Keratinocyte (primary cell): ENCODE measurements at regions not wholly inside any gene's neighbourhood (a gene's known extent, or its start where the extent isn't known, plus 50 kb on each side); places are given as distances from the start of the nearest gene placed in this dataset.

Source experiments
- DNase-seq: peaks from one replicate; pipeline ENCODE4 v3.0.0-alpha.2; 2011; ENCODE audit warnings: low read depth, missing footprints, low spot score
- FAIRE-seq: peaks from 2 replicates; lab custom pipeline; 2011; peaks lifted over from hg19 to GRCh38; lab: Jason Lieb, UNC
- H2AFZ ChIP-seq: 2 replicates; pipeline ENCODE4 v1.6.0; 2012; ENCODE audit warnings: low read length, control low read depth, inconsistent platforms; ENCODE audit not compliant: control insufficient read depth
- H3K27ac ChIP-seq: 2 replicates; pipeline ENCODE4 v1.5.1; 2011; ENCODE audit warnings: low read length; ENCODE audit not compliant: control insufficient read depth, insufficient read depth
- H3K27me3 ChIP-seq: 3 replicates; pipeline ENCODE4 v1.6.0; 2011; ENCODE audit warnings: low read length; ENCODE audit not compliant: control insufficient read depth, insufficient read depth; ENCODE audit errors: extremely low read depth
- H3K36me3 ChIP-seq, 2 experiments: 2 replicates in 1 of 2; 3 replicates in 1 of 2; pipeline ENCODE4 v1.5.1; 2011; ENCODE audit warnings: low read length in 2 of 2, mild to moderate bottlenecking in 1 of 2; ENCODE audit not compliant: control insufficient read depth in 2 of 2, insufficient read depth in 2 of 2; ENCODE audit errors: extremely low read depth in 1 of 2
- H3K4me1 ChIP-seq: 3 replicates; pipeline ENCODE4 v1.5.1; 2011; ENCODE audit warnings: low read length; ENCODE audit not compliant: control insufficient read depth, insufficient read depth; ENCODE audit errors: extremely low read depth
- H3K4me2 ChIP-seq: 3 replicates; pipeline ENCODE4 v1.6.0; 2011; ENCODE audit warnings: low read depth, low read length; ENCODE audit not compliant: control insufficient read depth, insufficient read depth; ENCODE audit errors: extremely low read depth
- H3K4me3 ChIP-seq, 3 experiments: fragments of 200-600 bp in 1 of 3; sonication (generic) in 1 of 3; 2 replicates in 2 of 3; 3 replicates in 1 of 3; pipeline ENCODE4 v1.5.1; 2011 to 2016; ENCODE audit warnings: low read length in 3 of 3, mild to moderate bottlenecking in 3 of 3, control low read depth in 2 of 3, inconsistent platforms in 1 of 3, low read depth in 1 of 3, mixed read lengths in 1 of 3, mixed run types in 1 of 3, moderate library complexity in 1 of 3; ENCODE audit not compliant: control insufficient read depth in 2 of 3, insufficient read depth in 2 of 3; ENCODE audit errors: extremely low read depth in 1 of 3
- H3K79me2 ChIP-seq: 2 replicates; pipeline ENCODE4 v1.6.0; 2012; ENCODE audit warnings: low read length; ENCODE audit not compliant: control insufficient read depth, insufficient read depth
- H3K9ac ChIP-seq: 3 replicates; pipeline ENCODE4 v1.6.0; 2011; ENCODE audit warnings: low read length; ENCODE audit not compliant: control insufficient read depth, insufficient read depth; ENCODE audit errors: extremely low read depth
- H3K9me1 ChIP-seq: 3 replicates; pipeline ENCODE4 v1.6.0; 2011; ENCODE audit warnings: low read length; ENCODE audit not compliant: control insufficient read depth, insufficient read depth; ENCODE audit errors: extremely low read depth
- H3K9me3 ChIP-seq: 2 replicates; pipeline ENCODE4 v1.5.1; 2012; ENCODE audit warnings: low read depth, low read length; ENCODE audit not compliant: control insufficient read depth
- H4K20me1 ChIP-seq: 3 replicates; pipeline ENCODE4 v1.6.0; 2011; ENCODE audit warnings: low read length; ENCODE audit not compliant: control insufficient read depth, insufficient read depth; ENCODE audit errors: extremely low read depth
- EZH2 ChIP-seq: IDR thresholded peaks from one replicate; pipeline ENCODE4 v1.6.1; 2012; ENCODE audit warnings: inconsistent platforms, mild to moderate bottlenecking, low read length, moderate library complexity
- dilution Hi-C: fragments of 300-500 bp; cut with MboI; formaldehyde crosslinking; loops from one replicate; pipeline ENCODE4 v1.7.0; 2020; ENCODE audit warnings: low sequenced_read_pairs; ENCODE audit not compliant: extremely low pct_ligation_motif_present
- TF ChIP-seq, protein P1 (sequence below), 3 experiments: IDR thresholded peaks in 1 of 3; conservative IDR thresholded peaks in 1 of 3; optimal IDR thresholded peaks in 1 of 3; 2 replicates in 2 of 3; 3 replicates in 1 of 3; pipeline versions ENCODE3 to v1.5.1; 2011; ENCODE audit warnings: low read length in 3 of 3, mild to moderate bottlenecking in 3 of 3, moderate library complexity in 2 of 3, control low read depth in 1 of 3, inconsistent platforms in 1 of 3; ENCODE audit not compliant: insufficient read depth in 2 of 3; ENCODE audit errors: extremely low read depth in 1 of 3

- no peaks in the 10 kb centered on the region for H3K79me2 ChIP-seq
- DNase-seq, result no peak
- no peak overlapping the region for H3K27ac ChIP-seq
- H3K36me3 ChIP-seq, result no peaks in the 10 kb centered on the region
- H2AFZ ChIP-seq, result no peak overlapping the region
- H3K4me2 ChIP-seq, result no peak overlapping the region
- H3K9me3 ChIP-seq, result no peaks in the 10 kb centered on the region
- H3K27me3 ChIP-seq, result no peaks in the 10 kb centered on the region
- H4K20me1 ChIP-seq, result no peaks in the 10 kb centered on the region
- H3K9me1 ChIP-seq, result no peaks in the 10 kb centered on the region
- no peak overlapping the region for H3K4me3 ChIP-seq
- H3K4me1 ChIP-seq, result no peaks in the 10 kb centered on the region
- dilution Hi-C loops, result loop anchor here (25.0 kb wide), 1 partner anchor 171 kb away; no protein-coding TSS in a partner anchor
- H3K9ac ChIP-seq, result no peak overlapping the region
- no peak for FAIRE-seq
- no peak for TF ChIP-seq EZH2
Measured at GRCh38 chr7:13541326-13541725, 448.1 kb downstream of the ETV1 start.

- Histone ChIP-seq H3K27ac (no peak overlapping the region), H4K20me1 (no peaks in the 10 kb centered on the region), H3K4me2 (no peak overlapping the region), H3K4me1 (no peaks in the 10 kb centered on the region), H3K4me3 (no peak overlapping the region), H3K27me3 (no peaks in the 10 kb centered on the region), H2AFZ (no peak overlapping the region), H3K36me3 (no peaks in the 10 kb centered on the region), H3K9me1 (no peaks in the 10 kb centered on the region), H3K9ac (no peak overlapping the region), H3K9me3 (no peaks in the 10 kb centered on the region), H3K79me2 (no peaks in the 10 kb centered on the region)
- dilution Hi-C loops, result loop anchor here (25.0 kb wide), 1 partner anchor 170 kb away; no protein-coding TSS in a partner anchor
- FAIRE-seq (no peak), DNase-seq (no peak)
- TF ChIP-seq EZH2, result no peak
- TF ChIP-seq, protein P1, sequence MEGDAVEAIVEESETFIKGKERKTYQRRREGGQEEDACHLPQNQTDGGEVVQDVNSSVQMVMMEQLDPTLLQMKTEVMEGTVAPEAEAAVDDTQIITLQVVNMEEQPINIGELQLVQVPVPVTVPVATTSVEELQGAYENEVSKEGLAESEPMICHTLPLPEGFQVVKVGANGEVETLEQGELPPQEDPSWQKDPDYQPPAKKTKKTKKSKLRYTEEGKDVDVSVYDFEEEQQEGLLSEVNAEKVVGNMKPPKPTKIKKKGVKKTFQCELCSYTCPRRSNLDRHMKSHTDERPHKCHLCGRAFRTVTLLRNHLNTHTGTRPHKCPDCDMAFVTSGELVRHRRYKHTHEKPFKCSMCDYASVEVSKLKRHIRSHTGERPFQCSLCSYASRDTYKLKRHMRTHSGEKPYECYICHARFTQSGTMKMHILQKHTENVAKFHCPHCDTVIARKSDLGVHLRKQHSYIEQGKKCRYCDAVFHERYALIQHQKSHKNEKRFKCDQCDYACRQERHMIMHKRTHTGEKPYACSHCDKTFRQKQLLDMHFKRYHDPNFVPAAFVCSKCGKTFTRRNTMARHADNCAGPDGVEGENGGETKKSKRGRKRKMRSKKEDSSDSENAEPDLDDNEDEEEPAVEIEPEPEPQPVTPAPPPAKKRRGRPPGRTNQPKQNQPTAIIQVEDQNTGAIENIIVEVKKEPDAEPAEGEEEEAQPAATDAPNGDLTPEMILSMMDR (optimal IDR thresholded peaks at IDR 0.05 in 1 of 3, IDR thresholded peaks at IDR 0.05 in 1 of 3, conservative IDR thresholded peaks at IDR 0.05 in 1 of 3; ENCODE audit: extremely low read depth in 1 of 3, insufficient read depth in 2 of 3, low read length in 3 of 3), result no peak
Measured at GRCh38 chr7:13542451-13542850, 447.0 kb downstream of the ETV1 start.

GRCh38 chr7:13551503-13551902 is 438.0 kb downstream of the ETV1 start:
- no peaks in the 10 kb centered on the region for H3K9me3 ChIP-seq
- H3K4me1 ChIP-seq, result no peaks in the 10 kb centered on the region
- no peaks in the 10 kb centered on the region for H4K20me1 ChIP-seq
- no peaks in the 10 kb centered on the region for H3K79me2 ChIP-seq
- H3K9ac ChIP-seq, result no peak overlapping the region
- H3K9me1 ChIP-seq, result no peaks in the 10 kb centered on the region
- dilution Hi-C loops, result no loop called here
- FAIRE-seq, result no peak
- H3K36me3 ChIP-seq, result no peaks in the 10 kb centered on the region
- TF ChIP-seq, protein P1 (optimal IDR thresholded peaks at IDR 0.05 in 1 of 3, IDR thresholded peaks at IDR 0.05 in 1 of 3, conservative IDR thresholded peaks at IDR 0.05 in 1 of 3; ENCODE audit: extremely low read depth in 1 of 3, insufficient read depth in 2 of 3, low read length in 3 of 3), result no peak
- no peak for TF ChIP-seq EZH2
- H3K27ac ChIP-seq, result no peak overlapping the region
- H3K4me2 ChIP-seq, result no peak overlapping the region
- no peak overlapping the region for H2AFZ ChIP-seq
- H3K4me3 ChIP-seq, result no peak overlapping the region
- H3K27me3 ChIP-seq, result no peaks in the 10 kb centered on the region
- no peak for DNase-seq
